Upper lobe of right lung (tissue), 1 donor: ENCODE measurements at regions not wholly inside any gene's neighbourhood (a gene's known extent, or its start where the extent isn't known, plus 50 kb on each side); places are given as distances from the start of the nearest gene placed in this dataset.

ENCODE experiments used
- ATAC-seq: fragments of 200-7000 bp; cut with Tn5 transposase; one replicate; pipeline ENCODE4 v1.9.1; 2020; ENCODE audit warnings: mild to moderate bottlenecking, moderate library complexity
- DNase-seq: peaks from one replicate; pipeline ENCODE4 v3.0.0-alpha.2; 2020
- H3K27ac ChIP-seq: fragments of 200-600 bp; one replicate; pipeline ENCODE4 v1.8.0; 2022
- H3K27me3 ChIP-seq: fragments of 200-600 bp; one replicate; pipeline ENCODE4 v1.8.0; 2022; ENCODE audit warnings: mild to moderate bottlenecking
- H3K36me3 ChIP-seq: fragments of 200-600 bp; one replicate; pipeline ENCODE4 v1.8.0; 2022
- H3K4me1 ChIP-seq: fragments of 200-600 bp; one replicate; pipeline ENCODE4 v1.8.0; 2022
- H3K4me3 ChIP-seq: fragments of 200-600 bp; one replicate; pipeline ENCODE4 v1.8.0; 2022; ENCODE audit warnings: mild to moderate bottlenecking
- H3K9me3 ChIP-seq: fragments of 200-600 bp; one replicate; pipeline ENCODE4 v1.8.0; 2022
- CTCF ChIP-seq: fragments of 200-600 bp; IDR thresholded peaks from one replicate; pipeline ENCODE4 v1.8.0; 2022; ENCODE audit warnings: antibody characterized with exemption
- intact Hi-C: fragments of 100-400 bp; cut with DNase I; formaldehyde crosslinking; loops from one replicate; pipeline ENCODE4 v1.11.0; 2022
- donor health status: DM: no; HTN: yes; CAD: no; lungs with severe emphysema.

- Histone ChIP-seq H3K4me3 (no peak overlapping the region), H3K9me3 (no peaks in the 10 kb centered on the region), H3K4me1 (no peaks in the 10 kb centered on the region), H3K27ac (no peak overlapping the region), H3K36me3 (no peaks in the 10 kb centered on the region), H3K27me3 (peaks cover 18% of the 10 kb centered on the region)
- DNase-seq, result peak; percentile 12
- intact Hi-C loops, result no loop called here
- no peak for ATAC-seq
- TF ChIP-seq CTCF, result no peak
Measured at GRCh38 chr20:58146746-58147140, 81.7 kb downstream of the ANKRD60 start.

GRCh38 chr20:58146081-58146745 lies 82.2 kb downstream of the ANKRD60 start:
- no peak overlapping the region for H3K4me3 ChIP-seq
- intact Hi-C loops, result no loop called here
- no peaks in the 10 kb centered on the region for H3K36me3 ChIP-seq
- no peaks in the 10 kb centered on the region for H3K4me1 ChIP-seq
- H3K9me3 ChIP-seq, result no peaks in the 10 kb centered on the region
- ATAC-seq (no peak), DNase-seq (no peak)
- peaks cover 15% of the 10 kb centered on the region for H3K27me3 ChIP-seq
- TF ChIP-seq CTCF, result no peak
- peak overlapping the region; percentile 30 for H3K27ac ChIP-seq

- no peak for ATAC-seq
- no peaks in the 10 kb centered on the region for H3K4me1 ChIP-seq
- intact Hi-C loops, result no loop called here
- H3K27ac ChIP-seq, result peak overlapping the region; percentile 30
- H3K27me3 ChIP-seq, result peaks cover 9% of the 10 kb centered on the region
- H3K36me3 ChIP-seq, result no peaks in the 10 kb centered on the region
- peak; percentile 23 for DNase-seq
- no peak overlapping the region for H3K4me3 ChIP-seq
- no peaks in the 10 kb centered on the region for H3K9me3 ChIP-seq
- TF ChIP-seq CTCF, result no peak
Measured at GRCh38 chr20:58145506-58146080, 82.9 kb downstream of the ANKRD60 start.

GRCh38 chr20:58144096-58144495 lies 84.4 kb downstream of the ANKRD60 start:
- Histone ChIP-seq H3K27ac (no peak overlapping the region), H3K36me3 (no peaks in the 10 kb centered on the region), H3K4me1 (no peaks in the 10 kb centered on the region), H3K27me3 (no peaks in the 10 kb centered on the region), H3K9me3 (no peaks in the 10 kb centered on the region), H3K4me3 (no peak overlapping the region)
- DNase-seq, result peak; percentile 16
- intact Hi-C loops, result no loop called here
- no peak for ATAC-seq
- no peak for TF ChIP-seq CTCF

GRCh38 chr20:58143531-58143930 lies 84.9 kb downstream of the ANKRD60 start:
- intact Hi-C loops, result no loop called here
- no peak for TF ChIP-seq CTCF
- H3K4me3 ChIP-seq, result no peak overlapping the region
- H3K27me3 ChIP-seq, result no peaks in the 10 kb centered on the region
- no peaks in the 10 kb centered on the region for H3K4me1 ChIP-seq
- DNase-seq, result peak; percentile 33
- no peak for ATAC-seq
- H3K27ac ChIP-seq, result no peak overlapping the region
- no peaks in the 10 kb centered on the region for H3K9me3 ChIP-seq
- no peaks in the 10 kb centered on the region for H3K36me3 ChIP-seq

- Histone ChIP-seq H3K27me3 (peaks cover 2% of the 10 kb centered on the region), H3K4me1 (no peaks in the 10 kb centered on the region), H3K9me3 (no peaks in the 10 kb centered on the region), H3K36me3 (no peaks in the 10 kb centered on the region), H3K4me3 (no peak overlapping the region), H3K27ac (no peak overlapping the region)
- TF ChIP-seq CTCF, result no peak
- DNase-seq, result peak; percentile 50
- intact Hi-C loops, result no loop called here
- no peak for ATAC-seq
Measured at GRCh38 chr20:58142843-58143185, 85.6 kb downstream of the ANKRD60 start.
